Glomerular endothelial cell (primary cell): ENCODE measurements at regions not wholly inside any gene's neighbourhood (a gene's known extent, or its start where the extent isn't known, plus 50 kb on each side); places are given as distances from the start of the nearest gene placed in this dataset.
A peak's percentile ranks its signal among the peaks of the same experiment; 100 is the strongest.

ENCODE experiments used
- DNase-seq: peaks from one replicate; pipeline ENCODE4 v3.0.0-alpha.2; 2011; ENCODE audit warnings: low read depth, low spot score; ENCODE audit errors: extremely low read depth

DNA sequence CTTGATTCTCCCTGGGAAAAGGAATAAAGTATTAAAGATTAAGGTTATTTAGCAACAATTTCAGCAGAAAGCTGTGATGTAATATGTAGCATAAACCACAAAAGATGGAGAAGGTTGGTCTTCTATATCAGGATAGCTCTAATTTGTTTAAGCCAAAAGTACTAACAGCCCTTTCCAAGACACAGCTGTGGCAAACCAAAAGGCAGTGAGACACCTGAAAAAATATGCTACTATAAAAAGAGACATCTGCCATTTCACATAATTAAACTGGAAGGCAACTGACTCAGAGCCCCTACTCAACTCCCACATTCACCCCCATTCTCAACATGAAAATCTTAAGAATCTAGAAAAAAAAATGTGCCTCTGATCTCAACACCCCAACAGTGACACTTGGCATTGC is 390.2 kb upstream of the PRICKLE1 start:
- DNase-seq: no peak

DNA sequence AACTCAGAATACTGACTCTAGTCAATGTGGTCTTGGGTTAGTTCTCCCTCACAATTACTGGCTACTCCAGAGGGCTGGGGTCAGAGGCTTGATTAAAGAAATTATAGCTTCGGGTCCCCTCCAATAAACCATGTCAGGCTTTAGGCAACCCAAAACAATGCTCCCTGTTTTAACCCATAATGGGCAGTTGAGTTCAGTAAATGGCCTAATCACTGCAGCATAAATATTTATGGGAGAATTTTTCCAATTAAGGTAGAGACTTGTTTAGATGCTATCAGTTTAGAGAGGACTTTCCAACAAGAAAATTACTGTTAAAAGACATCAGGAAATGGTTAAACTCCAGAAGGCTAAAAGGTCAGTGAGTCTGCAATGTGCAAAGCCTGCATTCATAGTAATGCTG is 389.2 kb upstream of the PRICKLE1 start:
- no peak for DNase-seq

DNA sequence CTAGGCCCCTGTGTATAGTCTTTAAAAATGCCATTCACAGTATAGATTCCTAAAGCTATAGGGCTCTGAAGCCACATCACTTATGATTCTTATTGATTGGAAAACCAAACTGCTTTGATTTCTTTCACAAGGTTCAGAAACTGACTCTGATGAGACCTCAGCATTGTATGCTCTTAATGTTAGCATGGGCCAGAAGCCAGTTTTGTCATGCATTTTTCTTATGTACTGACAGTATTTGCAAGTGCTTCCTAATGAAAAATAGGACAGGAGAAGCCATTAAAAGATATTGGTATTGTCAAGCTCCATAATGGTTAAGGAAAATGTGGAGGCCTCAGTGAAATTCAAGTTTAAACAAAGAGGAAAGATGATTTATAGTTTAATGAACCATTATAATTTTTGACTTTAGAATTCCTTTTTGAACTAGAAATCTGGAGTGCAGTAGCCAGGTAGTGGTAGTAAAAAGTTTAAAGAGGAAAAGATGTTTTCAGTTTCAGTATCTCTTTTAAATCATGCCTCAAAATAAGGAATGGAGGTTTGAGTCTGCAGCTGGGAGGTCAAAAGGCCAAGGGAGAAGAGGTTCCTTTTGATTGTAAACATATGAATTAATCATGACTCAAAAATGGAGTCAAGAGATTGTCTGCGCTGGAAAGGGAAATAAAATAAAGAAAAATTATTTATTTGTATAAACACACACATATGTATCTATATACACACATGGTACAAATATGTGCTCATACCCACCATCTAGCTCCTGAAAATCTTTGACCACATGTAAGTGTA is 388.1 kb upstream of the PRICKLE1 start:
- DNase-seq: no peak

- DNase-seq: no peak
These were observed 387.1 kb upstream of the PRICKLE1 start for GRCh38 chr12:42976620-42977019.

DNA sequence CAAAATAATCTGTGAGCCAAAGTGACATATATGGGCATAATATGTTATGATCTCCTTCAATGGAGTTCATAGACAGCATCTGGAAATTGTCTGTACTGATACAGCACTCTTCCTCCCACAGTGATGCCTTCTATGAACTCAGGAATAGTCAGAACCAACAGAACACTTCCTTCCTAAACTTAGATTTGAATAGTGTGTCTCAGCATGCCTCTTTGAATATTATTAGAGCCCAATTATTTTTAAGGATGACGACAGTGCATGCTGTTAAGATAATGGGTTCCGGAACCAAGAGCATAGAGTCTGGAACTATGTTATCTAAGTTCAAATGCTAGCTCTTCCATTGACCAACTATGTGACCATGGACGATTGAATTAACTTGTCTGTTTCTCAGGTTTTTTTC is 386.6 kb upstream of the PRICKLE1 start:
- DNase-seq: no peak

DNA sequence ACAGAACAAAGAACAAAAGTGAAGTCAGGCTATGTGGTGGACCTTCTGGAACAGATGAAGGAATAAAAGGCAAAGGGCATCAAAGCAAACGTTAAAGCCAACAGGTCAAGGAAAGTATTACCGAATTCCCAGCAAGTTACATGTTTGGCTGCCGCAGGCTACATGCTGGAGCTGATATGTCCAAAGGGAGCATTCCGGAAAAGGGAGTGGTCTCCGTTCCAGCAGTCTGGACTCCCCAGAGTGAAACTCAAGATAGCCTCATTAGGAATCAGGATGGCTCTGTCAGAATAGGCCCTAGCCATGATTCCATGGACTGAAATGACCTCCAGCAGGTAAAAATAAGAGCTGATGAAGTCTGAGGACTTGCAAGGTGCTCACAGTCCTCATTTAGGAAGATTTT is 379.8 kb upstream of the PRICKLE1 start:
- no peak for DNase-seq

- no peak for DNase-seq
These were observed 378.9 kb upstream of the PRICKLE1 start for GRCh38 chr12:42968426-42968825.

DNA sequence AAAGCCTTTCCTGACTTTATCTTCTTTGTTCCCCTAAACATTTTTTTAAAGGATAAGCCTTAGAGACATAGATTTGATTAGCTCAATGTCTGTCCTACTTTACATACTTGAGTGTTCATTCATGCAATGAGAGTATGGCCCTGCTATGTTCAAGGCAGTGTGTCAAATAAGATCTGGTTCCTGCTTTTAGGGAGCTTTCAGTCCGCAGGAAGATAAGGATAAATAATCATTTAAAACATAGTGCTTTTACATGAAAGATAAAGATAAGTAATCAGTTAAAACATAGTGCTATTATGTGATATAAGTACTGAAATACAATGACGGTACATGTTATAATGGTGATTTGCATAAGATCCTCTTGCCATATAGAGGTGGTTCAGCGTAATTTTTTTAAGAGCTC is 378.3 kb upstream of the PRICKLE1 start:
- no peak for DNase-seq

DNA sequence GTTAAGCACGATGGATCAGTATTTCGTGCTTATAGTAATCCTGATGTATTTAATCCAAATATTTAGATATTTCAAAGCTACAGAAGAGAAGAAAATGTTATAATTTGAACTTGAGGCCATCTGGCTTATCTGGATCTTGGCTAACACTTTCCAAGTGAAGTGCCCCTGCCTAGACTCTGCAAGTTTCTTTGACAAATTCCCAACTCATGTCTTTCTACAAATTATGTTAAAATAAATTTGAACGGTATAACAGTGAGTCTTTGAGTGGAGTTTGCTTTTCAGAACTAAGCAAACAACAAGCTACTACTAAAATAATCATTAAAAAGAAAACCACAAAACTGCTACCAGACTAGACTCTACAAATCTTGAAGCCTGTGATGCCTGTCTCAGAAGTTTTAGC is 374.4 kb upstream of the PRICKLE1 start:
- no peak for DNase-seq

GRCh38 chr12:42962384-42962783 is 372.8 kb upstream of the PRICKLE1 start:
- no peak for DNase-seq

DNA sequence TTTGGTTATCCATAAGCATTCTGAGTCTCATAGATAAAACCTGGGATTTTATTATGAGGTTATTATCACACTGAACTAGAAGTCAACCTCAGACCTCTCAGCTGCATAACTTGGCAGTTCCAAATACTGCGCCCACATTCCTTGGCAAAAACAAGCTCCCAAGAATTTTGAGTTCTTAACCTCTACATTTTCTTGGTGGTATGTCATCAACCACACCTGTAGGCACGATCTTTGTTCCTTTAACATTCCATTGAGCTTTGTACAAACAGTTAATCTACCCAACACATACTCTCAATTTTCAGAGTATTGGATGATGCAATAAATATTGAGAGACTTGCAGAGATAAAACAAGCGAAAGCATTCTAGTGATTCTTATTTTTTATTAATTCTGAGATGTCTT is 371.8 kb upstream of the PRICKLE1 start:
- peak; percentile 58 for DNase-seq

GRCh38 chr12:42960087-42960527 is 370.6 kb upstream of the PRICKLE1 start:
- DNase-seq: no peak

GRCh38 chr12:42958291-42958674 is 368.7 kb upstream of the PRICKLE1 start:
- no peak for DNase-seq

GRCh38 chr12:42957561-42958290 is 368.2 kb upstream of the PRICKLE1 start:
- DNase-seq: no peak

GRCh38 chr12:42957136-42957535 is 367.6 kb upstream of the PRICKLE1 start:
- no peak for DNase-seq

DNA sequence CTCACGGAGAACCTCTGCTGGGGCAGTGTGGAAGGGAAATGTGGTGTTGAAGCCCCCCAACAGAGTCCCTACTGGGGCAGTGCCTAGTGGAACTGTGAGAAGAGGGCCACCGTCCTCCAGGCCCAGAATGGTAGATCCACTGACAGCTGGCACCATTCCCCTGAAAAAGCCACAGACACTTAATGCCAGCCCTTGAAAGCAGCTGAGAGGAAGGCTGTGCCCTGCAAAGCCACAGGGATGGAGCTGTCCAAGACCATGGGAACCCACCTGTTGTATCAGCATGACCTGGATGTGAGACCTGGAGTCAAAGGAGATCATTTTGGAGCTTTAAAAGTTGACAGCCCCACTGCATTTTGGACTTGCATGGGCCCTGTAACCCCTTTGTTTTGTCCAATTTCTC is 363.5 kb upstream of the PRICKLE1 start:
- DNase-seq: no peak

GRCh38 chr12:42946871-42947381 is 357.4 kb upstream of the PRICKLE1 start:
- no peak for DNase-seq

DNA sequence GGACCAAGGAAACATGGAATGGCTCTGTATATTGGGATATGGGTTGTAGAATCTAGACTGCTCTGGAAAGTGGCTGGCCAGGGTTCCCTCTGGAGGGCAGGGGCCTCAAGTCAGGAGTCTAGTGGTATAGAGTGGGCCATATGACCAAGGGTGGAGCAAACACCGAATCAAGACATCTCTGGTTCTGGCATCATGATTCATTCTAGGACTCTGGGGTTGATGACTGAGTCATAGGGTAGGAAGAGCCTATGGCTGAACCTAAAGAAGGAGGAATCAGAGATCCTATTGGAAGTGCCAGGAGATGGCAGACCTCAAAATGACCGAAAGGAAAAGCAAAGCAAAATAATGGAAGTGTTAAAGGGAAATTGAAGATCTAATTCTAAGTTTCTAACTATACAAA is 356.4 kb upstream of the PRICKLE1 start:
- no peak for DNase-seq

GRCh38 chr12:42944516-42944915 is 355.0 kb upstream of the PRICKLE1 start:
- DNase-seq: no peak

DNA sequence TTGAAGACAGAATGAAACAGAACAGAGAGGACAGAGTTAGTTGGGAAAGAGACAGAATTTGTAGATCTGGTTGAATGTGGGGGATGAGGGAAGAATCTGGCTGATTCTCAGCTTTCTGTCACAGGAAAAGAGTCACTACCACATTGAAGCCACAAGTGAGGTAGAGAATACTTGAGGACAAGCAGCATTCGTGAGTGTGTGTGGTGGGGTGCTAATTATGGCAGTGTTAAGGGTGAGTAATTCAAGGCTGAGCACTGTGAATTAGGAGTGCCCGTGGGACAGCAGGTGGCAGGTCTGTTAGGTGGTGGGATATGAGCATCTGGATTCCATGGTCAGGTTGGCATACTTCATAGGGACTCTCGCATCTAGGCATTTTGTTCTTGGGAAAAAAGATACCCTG is 347.4 kb upstream of the PRICKLE1 start:
- DNase-seq: no peak

DNA sequence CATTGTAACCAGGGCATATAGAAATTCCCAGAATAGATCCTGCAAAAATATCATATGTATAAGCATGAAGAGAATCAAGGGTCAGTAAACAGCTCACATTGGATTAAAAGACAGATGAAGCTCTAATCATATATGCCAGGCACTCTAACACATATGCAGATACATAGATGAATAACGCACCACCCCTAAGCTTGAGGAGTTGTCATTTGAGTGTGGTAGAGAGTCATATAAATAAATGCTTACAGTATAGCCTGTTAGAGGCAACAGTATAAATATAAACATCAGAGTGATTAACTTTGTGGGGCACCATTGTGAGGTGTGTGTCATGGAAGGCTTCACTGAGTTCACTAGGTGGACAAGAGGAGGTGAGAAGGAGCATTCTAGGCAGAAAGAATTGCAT is 346.7 kb upstream of the PRICKLE1 start:
- no peak for DNase-seq

- no peak for DNase-seq
These were observed 346.2 kb upstream of the PRICKLE1 start for GRCh38 chr12:42935756-42936155.
